KG1 (cell line): ENCODE measurements at regions not wholly inside any gene's neighbourhood (a gene's known extent, or its start where the extent isn't known, plus 50 kb on each side); places are given as distances from the start of the nearest gene placed in this dataset.

Source experiments
- DNase-seq: peaks from one replicate; lab custom pipeline; 2025; lab: John Stamatoyannopoulos, UW

- no peak for DNase-seq
These were observed 407.9 kb downstream of the PLA2G4A start for GRCh38 chr1:187236676-187237075.

DNA sequence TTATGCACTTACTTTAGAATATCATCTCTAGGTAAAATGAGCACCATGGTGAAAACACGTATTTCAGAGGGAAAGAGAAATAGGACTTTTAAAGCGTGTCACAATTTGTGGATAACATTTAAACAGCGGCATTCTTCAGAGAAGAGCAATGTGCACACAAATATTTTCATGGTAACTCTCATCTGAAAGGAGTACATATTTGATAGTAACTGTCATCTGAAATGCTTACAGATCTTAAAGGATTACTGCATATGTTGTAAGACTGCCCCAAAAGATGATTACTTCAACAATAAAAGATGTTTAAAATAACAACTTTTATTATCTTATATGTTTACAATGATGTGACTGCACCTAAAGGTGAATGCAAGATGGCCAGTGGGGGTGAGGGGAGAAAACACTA lies 408.8 kb downstream of the PLA2G4A start:
- DNase-seq: no peak

- DNase-seq: no peak
These were observed 413.2 kb downstream of the PLA2G4A start for GRCh38 chr1:187241971-187242370.

- no peak for DNase-seq
These were observed 415.9 kb downstream of the PLA2G4A start for GRCh38 chr1:187244623-187245022.

DNA sequence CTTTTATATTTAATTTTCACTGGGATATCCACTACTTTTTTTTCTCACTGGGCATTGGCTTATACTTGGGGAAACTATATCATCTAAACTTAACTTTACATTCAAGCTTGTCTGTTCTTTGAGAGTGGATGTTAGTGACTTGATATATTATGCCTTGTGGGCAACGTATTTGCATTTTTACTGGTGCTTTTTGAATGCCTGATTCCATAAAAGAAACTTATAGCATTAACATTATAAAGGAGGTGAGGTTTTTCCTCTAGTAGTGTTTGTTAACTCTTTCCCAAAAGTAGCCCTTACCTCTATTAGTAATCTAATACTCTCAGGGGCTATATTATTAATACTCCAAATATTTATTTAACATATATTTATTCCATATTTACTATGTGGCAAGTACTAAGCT lies 416.5 kb downstream of the PLA2G4A start:
- DNase-seq: no peak

DNA sequence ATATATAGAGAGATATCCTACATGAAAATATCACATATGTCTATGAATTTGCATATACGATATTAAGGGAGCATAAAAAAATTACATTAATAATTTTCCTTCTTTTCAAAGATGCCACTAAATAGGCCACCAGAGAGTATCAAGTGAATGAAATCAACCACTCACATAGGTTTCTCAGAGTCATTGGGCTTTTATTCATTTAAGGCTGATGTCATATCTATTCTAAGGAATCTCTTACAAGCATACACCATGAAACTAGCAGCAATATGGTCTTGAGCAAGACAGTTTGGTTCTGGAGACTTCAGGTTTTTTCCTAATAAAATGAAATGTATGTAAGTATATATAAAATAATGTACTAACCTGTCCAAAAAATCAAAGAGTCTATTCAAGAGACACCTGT lies 420.4 kb downstream of the PLA2G4A start:
- no peak for DNase-seq

DNA sequence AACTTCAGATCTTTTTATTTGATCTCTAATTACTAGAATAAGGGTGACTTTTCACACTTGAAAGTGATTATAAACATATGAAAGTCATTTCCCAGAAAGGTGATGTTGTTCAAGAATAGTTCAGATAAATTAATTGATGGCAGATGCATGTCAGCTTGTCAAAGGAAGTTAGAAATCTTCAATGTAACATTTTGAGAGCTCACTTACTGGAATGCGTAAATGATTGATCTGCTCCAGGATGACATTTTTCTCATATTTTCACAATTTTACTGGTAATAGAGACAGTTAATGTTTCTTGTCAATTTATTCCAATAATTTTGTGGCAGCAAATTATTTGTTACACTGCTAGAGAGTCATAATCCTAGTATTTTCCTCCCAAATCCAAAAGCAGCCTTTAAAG lies 424.2 kb downstream of the PLA2G4A start:
- DNase-seq: no peak

- DNase-seq: no peak
These were observed 428.7 kb downstream of the PLA2G4A start for GRCh38 chr1:187257476-187257875.

- DNase-seq: no peak
These were observed 432.9 kb downstream of the PLA2G4A start for GRCh38 chr1:187261637-187262036.

DNA sequence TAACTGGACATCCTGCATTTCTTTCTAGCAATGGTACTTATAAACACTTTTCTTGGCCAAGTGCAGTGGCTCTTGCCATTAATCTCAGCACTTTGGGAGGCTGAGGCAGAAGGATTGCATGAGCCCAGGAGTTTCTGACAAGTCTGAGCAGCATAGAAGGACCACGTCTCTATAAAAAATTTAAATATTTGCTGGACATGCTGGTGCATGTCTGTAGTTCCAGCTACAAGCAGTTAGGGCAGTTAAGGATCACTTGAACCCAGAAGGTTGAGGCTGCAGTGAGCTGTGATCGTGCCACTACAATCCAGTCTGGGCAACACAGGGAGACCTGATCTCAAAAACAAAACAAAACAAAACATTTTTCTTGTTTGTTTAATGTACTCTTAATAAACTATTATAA lies 434.0 kb downstream of the PLA2G4A start:
- no peak for DNase-seq

- DNase-seq: no peak
These were observed 436.4 kb downstream of the PLA2G4A start for GRCh38 chr1:187264995-187265602.

- DNase-seq: no peak
These were observed 437.3 kb downstream of the PLA2G4A start for GRCh38 chr1:187266051-187266450.

DNA sequence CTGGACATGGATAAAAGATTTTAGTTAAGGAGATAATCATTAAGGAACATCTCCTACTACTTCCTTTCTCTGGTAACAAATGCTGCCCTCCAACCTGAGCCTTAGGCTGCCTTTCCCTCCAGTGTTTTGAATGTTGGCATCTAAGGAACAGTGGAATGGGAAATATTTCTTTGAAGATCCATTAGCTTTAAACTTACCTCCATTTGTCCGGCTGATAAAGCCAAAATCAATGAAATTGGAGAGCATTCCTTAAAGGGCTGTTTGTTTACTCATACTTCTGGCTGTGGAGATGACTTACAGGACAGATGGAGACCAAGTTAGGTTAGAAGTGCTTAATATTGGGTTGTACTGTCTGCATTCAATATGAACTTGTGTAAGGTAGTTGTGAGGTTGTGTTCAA lies 439.1 kb downstream of the PLA2G4A start:
- DNase-seq: no peak

GRCh38 chr1:187270256-187270655 lies 441.5 kb downstream of the PLA2G4A start:
- no peak for DNase-seq

GRCh38 chr1:187275346-187275745 lies 446.6 kb downstream of the PLA2G4A start:
- DNase-seq: no peak

DNA sequence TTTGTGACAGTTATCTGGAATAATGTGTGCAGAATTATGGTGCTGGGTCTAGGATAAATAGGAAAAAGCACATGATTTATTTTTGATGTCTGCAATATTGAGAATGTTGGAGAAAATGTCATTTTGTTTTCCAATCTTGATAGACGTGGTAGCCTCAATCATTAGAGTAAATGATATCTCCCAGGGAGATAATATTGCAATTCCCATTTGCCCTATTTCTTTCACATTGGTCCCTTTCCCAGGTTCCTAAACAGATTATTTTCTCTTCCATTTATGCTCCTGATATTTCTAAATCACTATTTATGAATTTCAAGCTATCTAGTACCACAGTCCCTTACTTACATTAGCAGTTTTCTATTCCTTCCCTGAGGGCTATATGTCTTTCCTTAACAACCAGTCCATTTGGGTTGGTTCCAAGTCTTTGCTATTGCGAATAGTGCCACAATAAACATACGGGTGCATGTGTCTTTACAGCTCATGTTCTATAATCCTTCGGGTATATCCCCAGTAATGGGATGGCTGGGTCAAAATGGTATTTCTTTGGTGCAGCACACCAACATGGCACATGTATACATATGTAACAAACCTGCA lies 447.3 kb downstream of the PLA2G4A start:
- DNase-seq: no peak

- no peak for DNase-seq
These were observed 447.9 kb downstream of the PLA2G4A start for GRCh38 chr1:187276677-187277076.

- no peak for DNase-seq
These were observed 451.3 kb downstream of the PLA2G4A start for GRCh38 chr1:187280031-187280430.

DNA sequence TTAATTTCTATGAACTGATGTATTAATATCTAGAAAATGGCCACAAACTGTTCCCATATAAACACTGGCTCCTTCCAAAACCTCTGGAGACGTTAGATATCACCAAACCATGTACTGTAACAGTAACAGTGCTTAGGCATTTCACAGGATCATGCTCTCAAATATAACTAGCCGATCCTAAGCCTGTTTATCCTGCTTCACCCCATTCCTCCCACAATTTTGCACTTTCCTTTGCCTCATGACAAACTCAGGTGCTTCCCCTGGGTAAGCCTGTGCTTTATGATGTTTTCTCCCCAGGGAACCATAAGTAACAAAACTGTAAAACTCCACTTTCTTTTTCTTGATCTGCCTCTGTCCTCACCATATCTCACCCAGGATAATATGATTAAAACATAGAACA lies 452.3 kb downstream of the PLA2G4A start:
- DNase-seq: no peak

DNA sequence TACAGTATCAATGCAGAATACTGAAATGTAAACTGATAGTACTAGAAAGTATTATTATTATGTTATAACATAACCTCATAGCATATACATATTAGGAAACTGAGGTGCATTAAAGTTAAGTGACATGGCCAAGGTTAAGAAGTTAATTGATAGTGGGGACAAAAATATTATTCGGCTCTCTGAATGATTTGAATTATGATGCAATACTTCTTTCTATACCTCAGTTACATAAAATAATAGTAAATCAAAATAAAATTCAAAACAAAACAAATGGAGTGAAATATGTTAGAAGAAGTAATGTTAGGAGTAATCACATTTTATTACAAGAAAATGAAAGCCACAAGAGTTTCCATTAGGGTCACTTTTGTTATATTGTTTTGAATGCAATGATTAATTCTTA lies 455.2 kb downstream of the PLA2G4A start:
- no peak for DNase-seq

DNA sequence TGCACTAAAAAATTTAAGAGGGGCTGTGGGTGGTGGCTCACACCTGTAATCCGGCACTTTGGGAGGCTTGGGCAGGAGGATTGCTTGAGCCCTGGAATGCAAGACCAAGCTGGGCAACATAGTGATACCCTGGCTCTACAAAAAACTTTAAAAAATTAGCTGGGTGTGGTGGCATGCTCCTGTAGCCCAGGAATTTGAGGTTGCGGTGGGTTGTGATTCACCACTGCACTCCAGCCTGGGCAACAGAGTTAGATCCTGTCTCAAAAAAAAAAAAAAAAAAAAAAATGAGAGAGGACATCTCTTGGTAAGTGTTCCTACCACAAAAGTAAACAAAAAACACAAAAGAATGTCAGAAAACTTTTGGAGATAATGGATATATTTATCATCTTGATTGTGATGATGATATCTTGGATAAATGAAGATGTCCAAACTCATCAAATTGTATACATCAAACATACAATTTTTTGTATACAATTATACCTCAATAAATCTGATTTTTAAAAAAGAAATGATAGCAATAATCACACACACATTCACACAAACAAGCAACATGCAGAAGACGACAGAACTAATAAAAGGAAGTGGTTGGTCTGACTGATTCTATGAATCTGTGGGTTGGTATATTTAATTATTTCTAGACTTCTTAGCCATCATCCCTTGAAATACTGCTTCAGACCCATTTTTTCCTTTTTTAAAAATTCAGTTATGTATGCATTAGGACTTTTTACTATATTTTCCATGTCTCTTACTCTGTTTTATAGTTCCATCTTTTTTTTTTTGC lies 465.9 kb downstream of the PLA2G4A start:
- no peak for DNase-seq

GRCh38 chr1:187300081-187300480 lies 471.3 kb downstream of the PLA2G4A start:
- no peak for DNase-seq

GRCh38 chr1:187306710-187307415 lies 478.1 kb downstream of the PLA2G4A start:
- DNase-seq: no peak
